OCI-LY7 (cell line): ENCODE measurements at regions not wholly inside any gene's neighbourhood (a gene's known extent, or its start where the extent isn't known, plus 50 kb on each side); places are given as distances from the start of the nearest gene placed in this dataset.

ENCODE experiments used
- EZH2phosphoT487 ChIP-seq: fragments of 200-600 bp; sonication (generic); IDR thresholded peaks from 2 replicates; pipeline ENCODE4 v1.6.1; 2018; ENCODE audit warnings: low read depth, borderline replicate concordance, mild to moderate bottlenecking, mixed run types, antibody characterized with exemption, low read length, moderate library complexity, mixed read lengths
- TF ChIP-seq, protein P1 (sequence below): fragments of 200-600 bp; sonication (generic); conservative IDR thresholded peaks from 2 replicates; pipeline ENCODE4 v1.5.1; 2014; ENCODE audit warnings: mild to moderate bottlenecking, antibody characterized with exemption, low read length, moderate library complexity, mixed read lengths

DNA sequence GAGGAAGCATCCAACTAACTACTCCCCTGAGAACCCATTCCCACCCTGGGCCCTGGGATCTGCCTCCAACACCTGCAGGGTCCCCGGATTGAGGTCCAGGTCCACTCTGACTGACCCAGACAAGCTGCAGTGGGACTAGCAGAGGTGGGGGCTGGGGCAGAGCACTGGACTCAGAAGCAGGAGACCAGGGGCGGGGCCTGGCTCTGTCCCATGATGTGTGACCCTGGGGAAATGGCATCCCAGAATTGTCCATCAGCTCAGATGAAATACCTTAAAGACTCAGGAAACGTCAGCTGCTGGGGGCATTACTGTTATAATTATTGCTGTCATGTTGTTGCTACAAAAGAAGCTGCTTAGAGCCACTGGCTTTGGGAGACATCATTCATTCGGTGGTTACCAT lies 202.4 kb downstream of the C9orf50 start:
- TF ChIP-seq, protein P1, sequence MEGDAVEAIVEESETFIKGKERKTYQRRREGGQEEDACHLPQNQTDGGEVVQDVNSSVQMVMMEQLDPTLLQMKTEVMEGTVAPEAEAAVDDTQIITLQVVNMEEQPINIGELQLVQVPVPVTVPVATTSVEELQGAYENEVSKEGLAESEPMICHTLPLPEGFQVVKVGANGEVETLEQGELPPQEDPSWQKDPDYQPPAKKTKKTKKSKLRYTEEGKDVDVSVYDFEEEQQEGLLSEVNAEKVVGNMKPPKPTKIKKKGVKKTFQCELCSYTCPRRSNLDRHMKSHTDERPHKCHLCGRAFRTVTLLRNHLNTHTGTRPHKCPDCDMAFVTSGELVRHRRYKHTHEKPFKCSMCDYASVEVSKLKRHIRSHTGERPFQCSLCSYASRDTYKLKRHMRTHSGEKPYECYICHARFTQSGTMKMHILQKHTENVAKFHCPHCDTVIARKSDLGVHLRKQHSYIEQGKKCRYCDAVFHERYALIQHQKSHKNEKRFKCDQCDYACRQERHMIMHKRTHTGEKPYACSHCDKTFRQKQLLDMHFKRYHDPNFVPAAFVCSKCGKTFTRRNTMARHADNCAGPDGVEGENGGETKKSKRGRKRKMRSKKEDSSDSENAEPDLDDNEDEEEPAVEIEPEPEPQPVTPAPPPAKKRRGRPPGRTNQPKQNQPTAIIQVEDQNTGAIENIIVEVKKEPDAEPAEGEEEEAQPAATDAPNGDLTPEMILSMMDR, result no peak
- TF ChIP-seq EZH2phosphoT487, result no peak
